ENCODE measurements at regions not wholly inside any gene's neighbourhood (a gene's known extent, or its start where the extent isn't known, plus 50 kb on each side); places are given as distances from the start of the nearest gene placed in this dataset.

DNA sequence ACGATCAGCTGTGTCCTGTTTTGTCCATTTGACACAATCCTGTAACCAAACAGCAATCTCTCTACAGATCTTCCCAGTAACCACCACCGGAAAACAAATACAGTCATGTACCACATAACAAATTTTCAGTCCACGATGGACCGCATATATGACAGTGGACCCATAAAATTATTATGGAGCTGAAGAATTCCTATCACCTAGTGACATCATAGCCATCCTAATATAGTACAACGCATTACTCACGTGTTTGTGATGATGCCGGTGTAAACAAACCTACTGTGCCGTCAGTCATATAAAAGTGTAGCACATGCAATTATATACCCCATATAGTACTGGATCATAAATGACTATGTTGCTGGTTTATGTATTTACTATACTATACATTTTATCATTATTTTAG, 133.7 kb upstream of the EDNRA start:
- TF ChIP-seq POLR2A (IDR thresholded peaks at IDR 0.05) = no peak
- TF ChIP-seq, protein P1, sequence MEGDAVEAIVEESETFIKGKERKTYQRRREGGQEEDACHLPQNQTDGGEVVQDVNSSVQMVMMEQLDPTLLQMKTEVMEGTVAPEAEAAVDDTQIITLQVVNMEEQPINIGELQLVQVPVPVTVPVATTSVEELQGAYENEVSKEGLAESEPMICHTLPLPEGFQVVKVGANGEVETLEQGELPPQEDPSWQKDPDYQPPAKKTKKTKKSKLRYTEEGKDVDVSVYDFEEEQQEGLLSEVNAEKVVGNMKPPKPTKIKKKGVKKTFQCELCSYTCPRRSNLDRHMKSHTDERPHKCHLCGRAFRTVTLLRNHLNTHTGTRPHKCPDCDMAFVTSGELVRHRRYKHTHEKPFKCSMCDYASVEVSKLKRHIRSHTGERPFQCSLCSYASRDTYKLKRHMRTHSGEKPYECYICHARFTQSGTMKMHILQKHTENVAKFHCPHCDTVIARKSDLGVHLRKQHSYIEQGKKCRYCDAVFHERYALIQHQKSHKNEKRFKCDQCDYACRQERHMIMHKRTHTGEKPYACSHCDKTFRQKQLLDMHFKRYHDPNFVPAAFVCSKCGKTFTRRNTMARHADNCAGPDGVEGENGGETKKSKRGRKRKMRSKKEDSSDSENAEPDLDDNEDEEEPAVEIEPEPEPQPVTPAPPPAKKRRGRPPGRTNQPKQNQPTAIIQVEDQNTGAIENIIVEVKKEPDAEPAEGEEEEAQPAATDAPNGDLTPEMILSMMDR (IDR thresholded peaks at IDR 0.05) = no peak
